ENCODE measurements at regions not wholly inside any gene's neighbourhood (a gene's known extent, or its start where the extent isn't known, plus 50 kb on each side); places are given as distances from the start of the nearest gene placed in this dataset.
A peak's percentile ranks its signal among the peaks of the same experiment; 100 is the strongest.
"Not testable (repeated sequence)": the region's sequence is repeated elsewhere in the genome, so short reads cannot be mapped to it uniquely, and the experiment has no call there.

GRCh38 chr5:133881576-133882388, 86.6 kb downstream of the C5orf15 start:
- no peak for DNase-seq

GRCh38 chr5:133878236-133878555, 90.2 kb downstream of the C5orf15 start:
- no peak for DNase-seq

- no peak for DNase-seq
Measured at GRCh38 chr5:133877351-133878235, 90.8 kb downstream of the C5orf15 start.

- no peak for DNase-seq
Measured at GRCh38 chr5:133876266-133876665, 92.2 kb downstream of the C5orf15 start.

GRCh38 chr5:133875179-133875578, 93.2 kb downstream of the C5orf15 start:
- no peak for DNase-seq

- no peak for DNase-seq
Measured at GRCh38 chr5:133873449-133873848, 95.0 kb downstream of the C5orf15 start.

- no peak for DNase-seq
Measured at GRCh38 chr5:133870661-133871060, 97.8 kb downstream of the C5orf15 start.

- DNase-seq, result no peak
Measured at GRCh38 chr5:133869519-133870335, 98.7 kb downstream of the C5orf15 start.

- DNase-seq, result peak; percentile 55
Measured at GRCh38 chr5:133868946-133869518, 99.4 kb downstream of the C5orf15 start.

- no peak for DNase-seq
Measured at GRCh38 chr5:133867851-133868545, 100.4 kb downstream of the C5orf15 start.

GRCh38 chr5:133867341-133867740, 101.1 kb downstream of the C5orf15 start:
- no peak for DNase-seq

GRCh38 chr5:133866903-133867245, 101.6 kb downstream of the C5orf15 start:
- DNase-seq, result no peak

- DNase-seq, result no peak
Measured at GRCh38 chr5:133866160-133866902, 102.1 kb downstream of the C5orf15 start.

GRCh38 chr5:133865113-133865512, 103.3 kb downstream of the C5orf15 start:
- no peak for DNase-seq

- no peak for DNase-seq
Measured at GRCh38 chr5:133864711-133865110, 103.7 kb downstream of the C5orf15 start.

- no peak for DNase-seq
Measured at GRCh38 chr5:133863857-133864585, 104.4 kb downstream of the C5orf15 start.

- DNase-seq, result no peak
Measured at GRCh38 chr5:133861161-133861737, 107.2 kb downstream of the C5orf15 start.

- DNase-seq, result no peak
Measured at GRCh38 chr5:133859073-133859472, 109.4 kb downstream of the C5orf15 start.

GRCh38 chr5:133857595-133858313, 110.7 kb downstream of the C5orf15 start:
- not testable (repeated sequence) for DNase-seq

- DNase-seq, result no peak
Measured at GRCh38 chr5:133854554-133854953, 113.9 kb downstream of the C5orf15 start.
